ENCODE measurements at regions not wholly inside any gene's neighbourhood (a gene's known extent, or its start where the extent isn't known, plus 50 kb on each side); places are given as distances from the start of the nearest gene placed in this dataset.
A peak's percentile ranks its signal among the peaks of the same experiment; 100 is the strongest.

- no peak for DNase-seq (ENCODE audit: low read depth)
Observed at GRCh38 chr13:61778531-61778930, 362.9 kb upstream of the PCDH20 start.

DNA sequence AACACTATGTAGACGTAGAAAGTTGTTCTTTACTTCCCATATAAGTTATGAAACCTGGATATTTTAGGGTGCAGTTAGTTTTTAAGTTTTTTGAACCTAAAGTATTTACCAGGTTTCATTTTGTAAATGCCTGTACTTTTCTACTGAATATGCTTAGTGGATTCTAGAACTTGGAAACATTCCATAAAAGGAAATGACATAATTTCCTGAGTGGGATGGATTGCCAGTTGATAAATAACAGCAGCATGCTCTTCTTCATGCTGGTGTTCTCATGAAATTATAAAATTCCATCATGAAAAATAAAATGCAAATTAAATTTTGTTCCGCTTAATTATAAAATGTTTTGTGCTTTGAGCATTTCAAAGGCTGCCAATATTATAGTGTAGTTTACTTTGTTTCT, 362.2 kb upstream of the PCDH20 start:
- no peak for DNase-seq (ENCODE audit: low read depth)

GRCh38 chr13:61777271-61777670, 361.6 kb upstream of the PCDH20 start:
- DNase-seq (ENCODE audit: low read depth) = no peak

DNA sequence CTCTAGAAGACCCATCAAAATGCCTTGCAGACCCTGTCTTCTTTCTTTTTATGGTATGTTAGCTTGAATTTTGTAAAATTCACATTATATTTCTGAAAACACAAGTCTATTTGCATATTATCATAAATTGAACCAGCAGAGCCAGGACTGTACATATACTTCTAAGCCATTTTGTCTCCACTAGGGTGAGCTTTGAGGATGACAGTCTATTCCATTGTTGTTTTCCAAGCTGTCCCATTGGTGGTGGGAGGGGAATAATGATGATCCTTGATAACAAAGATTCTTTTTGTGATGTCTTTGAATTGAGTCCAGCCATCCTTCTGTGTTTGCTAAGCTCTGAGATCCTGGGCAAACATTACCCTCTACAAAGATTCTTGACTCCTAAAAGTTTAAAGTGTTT, 359.3 kb upstream of the PCDH20 start:
- DNase-seq (ENCODE audit: low read depth) = no peak

DNA sequence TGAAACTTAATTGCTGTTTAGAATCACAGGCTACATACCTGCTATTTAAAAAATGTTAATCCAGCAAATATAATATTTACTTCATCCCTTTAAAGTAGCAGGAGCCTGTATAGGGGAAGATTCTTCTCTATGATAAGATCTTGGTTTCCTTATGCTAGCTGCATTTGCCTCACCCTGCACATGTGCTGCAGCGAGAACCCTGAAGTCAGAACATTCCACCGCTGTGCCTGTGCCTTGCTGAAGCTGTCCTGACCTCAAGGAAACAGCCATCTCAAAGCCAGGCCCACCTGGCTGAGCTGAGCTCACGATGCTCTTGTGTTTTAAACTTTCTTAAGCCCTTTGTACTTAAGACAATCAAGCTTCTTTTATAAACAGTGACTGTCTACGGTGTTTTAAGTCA, 355.0 kb upstream of the PCDH20 start:
- DNase-seq (ENCODE audit: low read depth) = no peak

- DNase-seq (ENCODE audit: low read depth) = no peak
Observed at GRCh38 chr13:61768175-61768574, 352.5 kb upstream of the PCDH20 start.

DNA sequence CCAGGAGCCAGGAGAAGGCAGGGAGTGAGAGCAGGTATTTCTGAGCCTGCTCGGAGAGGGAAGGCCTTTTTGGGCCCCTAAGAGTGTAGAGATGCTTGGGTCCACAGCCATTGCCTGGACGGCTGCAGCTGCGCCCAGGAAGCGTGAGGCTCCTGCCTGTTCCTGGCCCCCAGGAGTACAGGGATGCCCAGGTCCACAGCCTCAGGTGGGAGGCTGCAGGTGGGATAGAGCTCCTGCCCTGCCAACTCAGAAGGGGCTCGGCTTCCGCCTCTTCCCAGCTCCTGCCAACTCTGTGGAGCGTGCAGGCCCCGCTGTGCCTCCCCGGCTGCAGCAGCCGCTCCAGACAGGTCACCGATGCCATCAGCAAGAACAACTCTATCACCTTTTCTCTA, 351.0 kb upstream of the PCDH20 start:
- DNase-seq (ENCODE audit: low read depth) = no peak

- no peak for DNase-seq (ENCODE audit: low read depth)
Observed at GRCh38 chr13:61765940-61766666, 350.5 kb upstream of the PCDH20 start.

DNA sequence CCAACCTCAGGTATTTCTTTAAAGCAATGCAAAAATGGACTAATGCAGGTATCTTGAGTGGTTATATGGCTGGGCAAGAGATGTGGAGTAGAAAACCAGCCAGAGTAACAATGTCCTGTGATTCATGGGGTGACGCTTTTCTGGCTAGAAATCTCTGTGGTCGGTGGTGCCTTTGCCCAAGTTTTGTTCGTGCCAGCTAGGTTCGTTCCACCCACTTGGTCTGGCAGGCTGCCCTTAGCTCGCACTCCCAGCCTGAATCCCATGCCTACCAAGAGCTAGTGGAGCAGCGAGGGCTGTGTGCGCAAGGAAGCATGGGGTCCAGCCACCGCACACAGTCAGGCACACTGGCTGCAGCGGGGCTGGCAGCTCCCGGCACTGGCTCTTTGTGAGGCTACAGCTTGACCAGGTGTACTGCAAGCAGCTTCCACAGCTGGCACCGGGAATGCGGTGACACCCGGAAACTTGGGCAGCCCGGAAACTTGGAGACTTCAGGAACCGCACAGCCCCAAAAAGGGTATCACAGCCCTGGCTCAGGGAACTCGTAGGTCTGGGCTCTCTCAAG, 349.6 kb upstream of the PCDH20 start:
- DNase-seq (ENCODE audit: low read depth) = peak; percentile 22

DNA sequence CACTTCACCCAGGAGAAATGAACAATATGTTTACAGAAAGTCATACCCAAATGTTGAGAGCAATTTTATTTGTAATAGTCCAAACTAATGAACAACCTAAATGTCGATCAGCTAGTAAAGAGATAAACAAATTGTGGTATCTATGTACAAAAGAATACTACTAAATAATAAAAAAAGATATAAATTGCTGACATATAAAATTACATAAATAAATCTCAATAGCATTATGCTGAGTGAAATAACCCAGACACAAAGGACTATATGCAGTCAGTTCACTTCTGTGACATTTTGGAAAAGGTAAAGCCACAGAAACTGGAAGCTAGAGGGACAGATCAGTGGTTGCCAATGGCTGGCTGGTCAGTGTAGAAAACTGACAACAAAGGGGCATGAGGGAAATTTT, 346.0 kb upstream of the PCDH20 start:
- DNase-seq (ENCODE audit: low read depth) = no peak

- no peak for DNase-seq (ENCODE audit: low read depth)
Observed at GRCh38 chr13:61760102-61760501, 344.5 kb upstream of the PCDH20 start.

DNA sequence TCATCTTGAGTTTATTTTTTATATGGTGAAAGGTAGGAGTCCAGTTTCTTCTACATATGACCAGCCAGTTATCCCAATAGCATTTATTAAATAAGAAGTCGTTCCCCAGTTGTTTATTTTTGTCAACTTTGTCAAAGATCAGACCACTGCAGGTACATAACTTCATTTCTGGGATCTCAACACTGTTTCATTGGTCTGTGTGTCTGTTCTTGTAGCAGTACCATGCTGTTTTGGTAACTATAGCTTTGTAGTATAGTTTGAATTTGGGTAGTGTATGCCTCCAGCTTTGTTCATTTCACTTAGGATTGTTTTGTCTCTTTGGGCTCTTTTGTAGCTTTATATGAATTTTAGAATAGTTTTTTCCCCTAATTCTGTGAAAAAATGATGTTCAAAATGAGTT, 340.4 kb upstream of the PCDH20 start:
- DNase-seq (ENCODE audit: low read depth) = no peak

DNA sequence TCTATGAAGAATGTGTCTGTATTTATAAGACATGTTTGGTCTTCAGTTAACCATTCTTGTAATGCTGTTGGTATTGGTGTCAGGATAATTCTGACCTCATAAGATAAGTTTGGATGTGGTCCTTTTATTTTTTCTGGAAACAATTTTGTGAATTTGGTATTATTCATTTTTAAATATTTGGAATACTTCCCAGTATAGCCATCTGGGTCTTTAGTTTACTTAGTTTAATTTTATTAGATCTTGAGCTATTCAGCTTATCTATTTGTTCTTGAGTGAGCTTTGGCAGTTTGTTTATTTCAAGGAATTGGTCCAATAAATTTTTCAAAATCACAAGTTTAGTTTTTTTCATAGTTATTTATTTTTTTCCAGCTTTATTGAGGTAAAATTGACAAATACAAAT, 335.4 kb upstream of the PCDH20 start:
- no peak for DNase-seq (ENCODE audit: low read depth)

- DNase-seq (ENCODE audit: low read depth) = no peak
Observed at GRCh38 chr13:61738236-61738750, 322.6 kb upstream of the PCDH20 start.

DNA sequence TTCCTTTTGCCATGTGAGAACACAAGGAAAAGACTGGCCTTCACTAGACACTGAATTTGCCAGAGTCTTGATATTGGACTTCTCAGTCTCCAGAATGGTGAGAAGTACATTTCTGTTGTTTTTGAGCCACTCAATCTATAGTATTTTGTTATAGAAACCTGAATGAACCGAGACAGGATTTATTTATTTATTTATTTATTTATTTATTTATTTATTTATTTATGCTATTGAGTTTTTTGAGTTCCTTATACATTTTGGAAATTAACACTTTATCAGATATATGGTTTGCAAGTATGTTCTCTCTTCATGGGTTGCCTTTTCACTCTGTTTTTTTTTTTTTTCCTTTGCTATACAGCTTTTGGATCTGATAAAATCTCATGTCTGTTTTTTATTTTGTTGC, 319.0 kb upstream of the PCDH20 start:
- no peak for DNase-seq (ENCODE audit: low read depth)

GRCh38 chr13:61728471-61728870, 312.8 kb upstream of the PCDH20 start:
- peak; percentile 0 for DNase-seq (ENCODE audit: low read depth)

GRCh38 chr13:61727767-61728166, 312.1 kb upstream of the PCDH20 start:
- DNase-seq (ENCODE audit: low read depth) = peak; percentile 0

GRCh38 chr13:61725806-61726205, 310.2 kb upstream of the PCDH20 start:
- no peak for DNase-seq (ENCODE audit: low read depth)

- DNase-seq (ENCODE audit: low read depth) = no peak
Observed at GRCh38 chr13:61722119-61722518, 306.5 kb upstream of the PCDH20 start.

DNA sequence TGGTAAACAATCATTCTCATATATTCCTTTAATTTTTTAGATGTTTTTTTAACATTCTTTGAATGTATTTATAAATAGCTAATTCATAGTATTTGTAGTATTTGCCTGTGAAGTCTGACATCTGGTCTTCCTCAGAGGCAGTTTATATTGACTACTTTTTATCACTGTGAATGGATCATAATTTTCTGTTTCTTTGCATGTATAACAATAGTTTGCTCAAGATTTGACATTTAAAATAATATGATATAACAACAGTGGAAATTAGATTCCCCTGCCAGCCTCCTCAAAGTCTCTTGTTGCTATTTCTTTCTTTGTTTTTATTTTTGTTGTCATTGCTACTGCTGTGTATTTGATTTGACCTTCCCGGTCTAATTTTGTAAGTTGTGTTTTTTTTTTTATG, 297.0 kb upstream of the PCDH20 start:
- no peak for DNase-seq (ENCODE audit: low read depth)

DNA sequence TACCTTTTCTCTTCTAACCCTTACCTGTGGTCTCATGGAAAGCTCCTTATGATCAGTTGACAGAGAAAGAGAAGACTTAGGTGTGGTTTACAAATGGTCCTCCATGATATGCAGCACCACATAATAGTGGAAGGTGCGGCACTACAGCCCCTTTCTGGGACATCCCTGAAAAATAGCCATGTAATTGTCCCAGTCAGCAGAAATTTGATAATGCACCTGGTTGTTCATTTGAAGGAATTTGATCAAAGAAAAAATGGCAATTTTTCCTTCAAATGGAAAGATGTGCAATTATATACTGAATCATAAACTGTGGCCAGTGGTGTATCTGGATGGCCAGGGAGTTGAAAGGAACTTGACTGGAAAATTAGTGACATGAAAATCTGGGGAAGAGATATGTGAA, 293.6 kb upstream of the PCDH20 start:
- DNase-seq (ENCODE audit: low read depth) = no peak

GRCh38 chr13:61706899-61707298, 291.2 kb upstream of the PCDH20 start:
- DNase-seq (ENCODE audit: low read depth) = no peak

DNA sequence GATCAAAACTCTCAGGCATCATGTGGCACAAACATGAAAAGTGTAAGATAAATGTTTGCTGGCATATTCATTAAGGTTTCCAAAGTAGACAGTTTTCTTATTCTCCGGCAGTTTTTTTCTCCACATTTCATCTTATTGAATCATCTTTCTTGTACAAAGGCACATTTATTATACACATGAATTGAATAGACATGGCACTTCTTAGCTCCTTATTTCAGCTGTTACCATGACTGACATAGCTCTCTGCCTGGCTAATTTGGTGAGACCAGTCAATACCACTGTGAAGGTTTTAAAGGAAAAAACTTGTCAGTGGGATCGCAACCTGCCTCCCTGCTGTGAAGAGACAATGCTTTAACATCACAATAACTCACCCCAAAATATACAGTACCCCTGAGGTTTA, 285.0 kb upstream of the PCDH20 start:
- DNase-seq (ENCODE audit: low read depth) = no peak

- DNase-seq (ENCODE audit: low read depth) = no peak
Observed at GRCh38 chr13:61700181-61700580, 284.5 kb upstream of the PCDH20 start.

Data from Daoy (cell line).